Choroid plexus epithelial cell (primary cell): ENCODE measurements at regions not wholly inside any gene's neighbourhood (a gene's known extent, or its start where the extent isn't known, plus 50 kb on each side); places are given as distances from the start of the nearest gene placed in this dataset.
"Not testable (repeated sequence)": the region's sequence is repeated elsewhere in the genome, so short reads cannot be mapped to it uniquely, and the experiment has no call there.

Source experiments
- DNase-seq: peaks from one replicate; pipeline ENCODE4 v3.0.0-alpha.2; 2010; ENCODE audit warnings: low read depth
- H3K4me3 ChIP-seq: 2 replicates; pipeline ENCODE4 v1.5.1; 2011; ENCODE audit warnings: low read depth, mild to moderate bottlenecking, control low read depth, low read length, moderate library complexity
- CTCF ChIP-seq: conservative IDR thresholded peaks from 2 replicates; pipeline ENCODE4 v1.5.1; 2011; ENCODE audit warnings: low read depth, mild to moderate bottlenecking, control low read depth, inconsistent platforms, low read length, moderate library complexity

GRCh38 chr15:92751528-92751927 is 96.0 kb upstream of the FAM174B start:
- no peak for TF ChIP-seq CTCF
- no peak for DNase-seq
- H3K4me3 ChIP-seq: no peak overlapping the region

GRCh38 chr15:92753591-92753990 is 98.0 kb upstream of the FAM174B start:
- H3K4me3 ChIP-seq: no peak overlapping the region
- no peak for DNase-seq
- no peak for TF ChIP-seq CTCF

GRCh38 chr15:92763459-92763858 is 107.9 kb upstream of the FAM174B start:
- TF ChIP-seq CTCF: no peak
- no peak overlapping the region for H3K4me3 ChIP-seq
- DNase-seq: no peak

GRCh38 chr15:92768131-92768530 is 112.6 kb upstream of the FAM174B start:
- not testable (repeated sequence) for DNase-seq, H3K4me3 ChIP-seq

GRCh38 chr15:92770641-92771040 is 115.1 kb upstream of the FAM174B start:
- TF ChIP-seq CTCF: no peak
- no peak overlapping the region for H3K4me3 ChIP-seq
- no peak for DNase-seq

- DNase-seq: no peak
- no peak for TF ChIP-seq CTCF
- H3K4me3 ChIP-seq: no peak overlapping the region
Measured at GRCh38 chr15:92772061-92772460, 116.5 kb upstream of the FAM174B start.

- no peak for TF ChIP-seq CTCF
- DNase-seq: peak; percentile 6
- peak overlapping the region; percentile 24 for H3K4me3 ChIP-seq
Measured at GRCh38 chr15:92772626-92773244, 117.2 kb upstream of the FAM174B start.
